Neural cell (in vitro differentiated cells): ENCODE measurements at regions not wholly inside any gene's neighbourhood (a gene's known extent, or its start where the extent isn't known, plus 50 kb on each side); places are given as distances from the start of the nearest gene placed in this dataset.

ENCODE experiments used
- CTCF ChIP-seq: fragments of 450-650 bp; IDR thresholded peaks from 2 replicates; pipeline ENCODE4 v1.5.1; 2014; ENCODE audit warnings: antibody characterized with exemption, mild to moderate bottlenecking, moderate library complexity; ENCODE audit not compliant: poor library complexity, severe bottlenecking
- POLR2AphosphoS5 ChIP-seq: IDR thresholded peaks from 2 replicates; pipeline ENCODE4 v1.6.1; 2012
- TAF1 ChIP-seq: IDR thresholded peaks from 2 replicates; pipeline ENCODE4 v1.6.1; 2012; ENCODE audit warnings: low read depth

GRCh38 chr15:98543237-98543636 lies 105.1 kb upstream of the IGF1R start:
- TF ChIP-seq TAF1 (no peak), CTCF (no peak), POLR2AphosphoS5 (no peak)
